SK-N-SH treated with all-trans-retinoic acid at 6 μM for 48 hours (cell line): ENCODE measurements at regions not wholly inside any gene's neighbourhood (a gene's known extent, or its start where the extent isn't known, plus 50 kb on each side); places are given as distances from the start of the nearest gene placed in this dataset.

Source experiments
- ATAC-seq: fragments of 200-7000 bp; cut with Tn5 transposase; 3 replicates; pipeline ENCODE4 v1.9.1; 2020; ENCODE audit warnings: mild to moderate bottlenecking, moderate library complexity
- ARNTL ChIP-seq: fragments of 450-650 bp; formaldehyde crosslinking; IDR thresholded peaks from 2 replicates; pipeline ENCODE4 v1.5.0; 2020; ENCODE audit warnings: low read depth, mild to moderate bottlenecking, moderate library complexity, borderline replicate concordance
- BACH2 ChIP-seq: fragments of 250-450 bp; sonication (Bioruptor Pico); IDR thresholded peaks from 2 replicates; pipeline ENCODE4 v1.9.0; 2021; ENCODE audit warnings: mild to moderate bottlenecking, borderline replicate concordance
- CREB5 ChIP-seq: fragments of 250-450 bp; sonication (Bioruptor Pico); IDR thresholded peaks from 2 replicates; pipeline ENCODE4 v1.5.1; 2020; ENCODE audit warnings: low read depth, mild to moderate bottlenecking, moderate library complexity
- ESRRG ChIP-seq: fragments of 250-450 bp; sonication (Bioruptor Pico); IDR thresholded peaks from 2 replicates; pipeline ENCODE4 v1.6.1; 2021; ENCODE audit warnings: mild to moderate bottlenecking
- GLIS3 ChIP-seq: fragments of 250-450 bp; sonication (Bioruptor Pico); IDR thresholded peaks from 2 replicates; pipeline ENCODE4 v1.5.0; 2020; ENCODE audit warnings: mild to moderate bottlenecking, moderate library complexity
- ISL1 ChIP-seq: fragments of 250-450 bp; sonication (Bioruptor Pico); IDR thresholded peaks from 2 replicates; pipeline ENCODE4 v2.1.2; 2022; ENCODE audit warnings: mild to moderate bottlenecking, moderate library complexity
- OSR1 ChIP-seq: fragments of 250-450 bp; sonication (Bioruptor Pico); IDR thresholded peaks from 2 replicates; pipeline ENCODE4 v1.8.0; 2022; ENCODE audit warnings: moderate library complexity, mild to moderate bottlenecking, inconsistent platforms
- PATZ1 ChIP-seq: fragments of 250-450 bp; sonication (Bioruptor Pico); IDR thresholded peaks from 2 replicates; pipeline ENCODE4 v1.8.0; 2020; ENCODE audit warnings: mild to moderate bottlenecking, moderate library complexity, borderline replicate concordance
- POU6F1 ChIP-seq: fragments of 250-450 bp; sonication (Bioruptor Pico); IDR thresholded peaks from 2 replicates; pipeline ENCODE4 v1.8.0; 2021; ENCODE audit warnings: low read depth, mild to moderate bottlenecking, moderate library complexity, borderline replicate concordance
- PPARA ChIP-seq: fragments of 250-450 bp; sonication (Bioruptor Pico); IDR thresholded peaks from 2 replicates; pipeline ENCODE4 v1.5.0; 2020; ENCODE audit warnings: mild to moderate bottlenecking, borderline replicate concordance
- RARB ChIP-seq: fragments of 250-450 bp; sonication (Bioruptor Pico); IDR thresholded peaks from 2 replicates; pipeline ENCODE4 v1.8.0; 2021; ENCODE audit warnings: mild to moderate bottlenecking, moderate library complexity
- SNAI2 ChIP-seq: fragments of 250-450 bp; sonication (Bioruptor Pico); IDR thresholded peaks from 2 replicates; pipeline ENCODE4 v1.5.0; 2020; ENCODE audit warnings: mild to moderate bottlenecking, moderate library complexity
- TCF4 ChIP-seq: fragments of 250-450 bp; sonication (Bioruptor Pico); IDR thresholded peaks from 2 replicates; pipeline ENCODE4 v1.8.0; 2021; ENCODE audit warnings: mild to moderate bottlenecking, moderate library complexity, borderline replicate concordance
- TOX ChIP-seq: fragments of 250-450 bp; sonication (Bioruptor Pico); IDR thresholded peaks from 2 replicates; pipeline ENCODE4 v1.8.0; 2021; ENCODE audit warnings: mild to moderate bottlenecking, moderate library complexity, borderline replicate concordance
- TSHZ2 ChIP-seq: fragments of 250-450 bp; sonication (Bioruptor Pico); IDR thresholded peaks from 2 replicates; pipeline ENCODE4 v1.5.0; 2020; ENCODE audit warnings: mild to moderate bottlenecking, moderate library complexity
- ZC3H10 ChIP-seq: fragments of 250-450 bp; sonication (Bioruptor Pico); IDR thresholded peaks from 2 replicates; pipeline ENCODE4 v1.5.1; 2021; ENCODE audit warnings: mild to moderate bottlenecking, moderate library complexity
- ZFP3 ChIP-seq: fragments of 250-450 bp; sonication (Bioruptor Pico); IDR thresholded peaks from 2 replicates; pipeline ENCODE4 v1.5.0; 2020; ENCODE audit warnings: mild to moderate bottlenecking, moderate library complexity
- ZFP30 ChIP-seq: fragments of 450-650 bp; formaldehyde crosslinking; IDR thresholded peaks from 2 replicates; pipeline ENCODE4 v1.5.0; 2022; ENCODE audit warnings: mild to moderate bottlenecking, moderate library complexity
- ZNF565 ChIP-seq: fragments of 450-650 bp; formaldehyde crosslinking; conservative IDR thresholded peaks from 2 replicates; pipeline ENCODE4 v1.5.0; 2020; ENCODE audit warnings: low read depth, mild to moderate bottlenecking, moderate library complexity

- no peak for TF ChIP-seq ISL1
- TF ChIP-seq ZFP3 = no peak
- TF ChIP-seq ZNF565 (CRISPR knock-in tag) = no peak
- TF ChIP-seq POU6F1 = no peak
- no peak for TF ChIP-seq PPARA (CRISPR knock-in tag)
- TF ChIP-seq TOX (CRISPR knock-in tag) = no peak
- no peak for ATAC-seq
Observed at GRCh38 chr3:168824107-168824506, 728.4 kb upstream of the GOLIM4 start.

- no peak for ATAC-seq
- no peak for TF ChIP-seq PPARA (CRISPR knock-in tag)
- TF ChIP-seq, all 23 proteins: peak for 0
Observed at GRCh38 chr3:168823466-168823865, 727.7 kb upstream of the GOLIM4 start.

GRCh38 chr3:168820810-168821415 lies 725.2 kb upstream of the GOLIM4 start:
- ATAC-seq = no peak
- TF ChIP-seq ESRRG (no peak), ZFP30 (CRISPR knock-in tag) (no peak), PPARA (CRISPR knock-in tag) (no peak), PATZ1 (CRISPR knock-in tag) (no peak), RARB (CRISPR knock-in tag) (no peak), GLIS3 (no peak)

GRCh38 chr3:168817177-168817576 lies 721.5 kb upstream of the GOLIM4 start:
- no peak for ATAC-seq
- no peak for TF ChIP-seq ISL1
- TF ChIP-seq TSHZ2 (CRISPR knock-in tag) = no peak
- TF ChIP-seq PATZ1 (CRISPR knock-in tag) = no peak
- TF ChIP-seq TCF4 = no peak
- TF ChIP-seq GLIS3 = no peak
- TF ChIP-seq BACH2 (CRISPR knock-in tag) = no peak
- no peak for TF ChIP-seq POU6F1
- TF ChIP-seq TOX (CRISPR knock-in tag) = no peak
- TF ChIP-seq SNAI2 (CRISPR knock-in tag) = no peak
- TF ChIP-seq ZFP30 (CRISPR knock-in tag) = no peak
- TF ChIP-seq ARNTL = no peak
- no peak for TF ChIP-seq CREB5 (CRISPR knock-in tag)
- TF ChIP-seq OSR1 (CRISPR knock-in tag) = no peak
- TF ChIP-seq ZC3H10 (CRISPR knock-in tag) = no peak
- no peak for TF ChIP-seq ZFP3
- TF ChIP-seq ZNF565 (CRISPR knock-in tag) = no peak
